WTC11 (cell line): ENCODE measurements at regions not wholly inside any gene's neighbourhood (a gene's known extent, or its start where the extent isn't known, plus 50 kb on each side); places are given as distances from the start of the nearest gene placed in this dataset.

ENCODE experiments used
- ATAC-seq: fragments of 200-7000 bp; cut with Tn5 transposase; 2 replicates; pipeline ENCODE4 v1.10.0; 2021; ENCODE audit warnings: mild to moderate bottlenecking, moderate library complexity
- CTCF ChIA-PET: fragments of 300-600 bp; sonication (Branson Sonifier 250); formaldehyde crosslinking; loops from one replicate; lab custom pipeline; 2021; ENCODE audit warnings: antibody characterized with exemption; lab: Charles Lee
- POLR2A ChIA-PET: fragments of 350-600 bp; sonication (Branson Sonifier 250); formaldehyde crosslinking; loops from one replicate; lab custom pipeline; 2021; ENCODE audit warnings: antibody characterized with exemption; lab: Charles Lee
- DNase-seq: peaks from one replicate; pipeline ENCODE4 v3.0.0; 2021; ENCODE audit warnings: low spot score
- H3K27ac Mint-ChIP-seq: 2 replicates; pipeline ENCODE4 v1.8.0; 2021; ENCODE audit warnings: mixed read lengths
- H3K27me3 Mint-ChIP-seq: 2 replicates; pipeline ENCODE4 v1.8.0; 2021; ENCODE audit warnings: low read depth, mild to moderate bottlenecking, moderate library complexity, mixed read lengths
- H3K36me3 Mint-ChIP-seq: 2 replicates; pipeline ENCODE4 v1.8.0; 2021; ENCODE audit warnings: mixed read lengths
- H3K4me1 Mint-ChIP-seq: 2 replicates; pipeline ENCODE4 v1.8.0; 2022; ENCODE audit warnings: mixed read lengths
- H3K4me3 Mint-ChIP-seq: 2 replicates; pipeline ENCODE4 v1.8.0; 2021; ENCODE audit warnings: mild to moderate bottlenecking, moderate library complexity, mixed read lengths
- H3K9me3 Mint-ChIP-seq: 2 replicates; pipeline ENCODE4 v1.8.0; 2021; ENCODE audit warnings: mixed read lengths
- CBFB ChIP-seq: sonication (generic); formaldehyde crosslinking; IDR thresholded peaks from 2 replicates; pipeline ENCODE4 v1.8.1; 2022; ENCODE audit warnings: mild to moderate bottlenecking, low read depth, missing genetic modification reagents
- CREM ChIP-seq: sonication (generic); formaldehyde crosslinking; IDR thresholded peaks from 2 replicates; pipeline ENCODE4 v1.8.1; 2022; ENCODE audit warnings: mild to moderate bottlenecking, missing genetic modification reagents, moderate library complexity
- EMX1 ChIP-seq: fragments of 250-450 bp; sonication (Bioruptor Pico); IDR thresholded peaks from 2 replicates; pipeline ENCODE4 v1.8.0; 2021; ENCODE audit warnings: mild to moderate bottlenecking
- FOXK1 ChIP-seq: sonication (generic); formaldehyde crosslinking; IDR thresholded peaks from 2 replicates; pipeline ENCODE4 v1.8.0; 2022; ENCODE audit warnings: mild to moderate bottlenecking, moderate library complexity, missing genetic modification reagents
- FOXP1 ChIP-seq: sonication (generic); formaldehyde crosslinking; IDR thresholded peaks from 2 replicates; pipeline ENCODE4 v1.8.0; 2022; ENCODE audit warnings: missing genetic modification reagents, mild to moderate bottlenecking, moderate library complexity, borderline replicate concordance
- GTF2I ChIP-seq: fragments of 250-450 bp; sonication (Bioruptor Pico); conservative IDR thresholded peaks from 2 replicates; pipeline ENCODE4 v1.4.0; 2021; ENCODE audit warnings: mild to moderate bottlenecking
- IRF2 ChIP-seq: sonication (generic); formaldehyde crosslinking; IDR thresholded peaks from 2 replicates; pipeline ENCODE4 v1.8.0; 2022; ENCODE audit warnings: low read depth, missing genetic modification reagents, borderline replicate concordance
- JAZF1 ChIP-seq: fragments of 250-450 bp; sonication (Bioruptor Pico); IDR thresholded peaks from 2 replicates; pipeline ENCODE4 v1.9.0; 2021; ENCODE audit warnings: moderate library complexity, mild to moderate bottlenecking, inconsistent platforms
- MYBL2 ChIP-seq: sonication (generic); formaldehyde crosslinking; IDR thresholded peaks from 2 replicates; pipeline ENCODE4 v1.8.1; 2023; ENCODE audit warnings: mild to moderate bottlenecking, moderate library complexity, missing genetic modification reagents
- NFYB ChIP-seq: sonication (generic); formaldehyde crosslinking; conservative IDR thresholded peaks from 2 replicates; pipeline ENCODE4 v1.8.0; 2022; ENCODE audit warnings: low read depth, missing genetic modification reagents
- SMAD4 ChIP-seq: sonication (generic); formaldehyde crosslinking; IDR thresholded peaks from 2 replicates; pipeline ENCODE4 v1.8.0; 2022; ENCODE audit warnings: mild to moderate bottlenecking, missing genetic modification reagents
- TEAD4 ChIP-seq: sonication (generic); formaldehyde crosslinking; IDR thresholded peaks from 2 replicates; pipeline ENCODE4 v1.8.0; 2022; ENCODE audit warnings: mild to moderate bottlenecking, missing genetic modification reagents
- ZNF416 ChIP-seq: fragments of 250-450 bp; sonication (Bioruptor Pico); IDR thresholded peaks from 2 replicates; pipeline ENCODE4 v1.9.0; 2021; ENCODE audit warnings: mild to moderate bottlenecking, inconsistent platforms
- TF ChIP-seq, protein P1 (sequence below): sonication (generic); formaldehyde crosslinking; IDR thresholded peaks from 2 replicates; pipeline ENCODE4 v1.8.0; 2023; ENCODE audit warnings: missing genetic modification reagents, mild to moderate bottlenecking, borderline replicate concordance
- TF ChIP-seq, protein P2 (sequence below): fragments of 250-450 bp; sonication (Bioruptor Pico); conservative IDR thresholded peaks from 2 replicates; pipeline ENCODE4 v1.9.0; 2021; ENCODE audit warnings: mild to moderate bottlenecking
- TF ChIP-seq, protein P3 (sequence below): sonication (generic); formaldehyde crosslinking; IDR thresholded peaks from 2 replicates; pipeline ENCODE4 v1.8.1; 2022; ENCODE audit warnings: mild to moderate bottlenecking, missing genetic modification reagents, moderate library complexity, borderline replicate concordance
- TF ChIP-seq, protein P4 (sequence below): sonication (generic); formaldehyde crosslinking; IDR thresholded peaks from 2 replicates; pipeline ENCODE4 v1.8.1; 2022; ENCODE audit warnings: missing genetic modification reagents, borderline replicate concordance
- TF ChIP-seq, protein P5 (sequence below): sonication (generic); formaldehyde crosslinking; IDR thresholded peaks from 2 replicates; pipeline ENCODE4 v1.8.1; 2023; ENCODE audit warnings: mild to moderate bottlenecking, missing genetic modification reagents, moderate library complexity
- TF ChIP-seq, protein P6 (sequence below): fragments of 250-450 bp; sonication (Bioruptor Pico); IDR thresholded peaks from 2 replicates; pipeline ENCODE4 v1.9.0; 2021; ENCODE audit warnings: moderate library complexity, mild to moderate bottlenecking, inconsistent platforms, borderline replicate concordance
- TF ChIP-seq, protein P7 (sequence below): sonication (generic); formaldehyde crosslinking; IDR thresholded peaks from 2 replicates; pipeline ENCODE4 v1.8.0; 2022; ENCODE audit warnings: mild to moderate bottlenecking, missing genetic modification reagents
- TF ChIP-seq, protein P8 (sequence below): sonication (generic); formaldehyde crosslinking; IDR thresholded peaks from 2 replicates; pipeline ENCODE4 v1.8.1; 2023; ENCODE audit warnings: mild to moderate bottlenecking, missing genetic modification reagents
- TF ChIP-seq, protein P9 (sequence below): sonication (generic); formaldehyde crosslinking; IDR thresholded peaks from 2 replicates; pipeline ENCODE4 v1.8.1; 2023; ENCODE audit warnings: mild to moderate bottlenecking, missing genetic modification reagents

DNA sequence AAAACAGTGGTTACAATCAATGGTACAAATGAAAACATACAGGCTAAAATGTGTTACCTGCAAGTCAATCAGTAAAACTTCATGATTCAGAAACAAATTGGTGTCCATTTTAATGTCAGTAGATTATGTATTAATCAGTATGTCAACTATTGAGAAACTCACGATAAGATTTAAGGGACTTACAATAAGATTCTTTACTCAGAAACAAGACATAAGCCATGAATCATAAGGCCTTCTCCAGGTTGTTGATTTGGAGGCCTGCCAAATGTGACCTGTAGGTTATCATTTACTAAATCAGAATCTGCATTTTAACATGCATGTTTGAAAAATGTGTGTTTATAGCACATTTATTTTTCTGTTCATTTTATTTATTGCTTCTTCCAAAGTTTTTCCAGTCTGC is 623.1 kb downstream of the CCDC85A start (continued):
- TF ChIP-seq, protein P1, sequence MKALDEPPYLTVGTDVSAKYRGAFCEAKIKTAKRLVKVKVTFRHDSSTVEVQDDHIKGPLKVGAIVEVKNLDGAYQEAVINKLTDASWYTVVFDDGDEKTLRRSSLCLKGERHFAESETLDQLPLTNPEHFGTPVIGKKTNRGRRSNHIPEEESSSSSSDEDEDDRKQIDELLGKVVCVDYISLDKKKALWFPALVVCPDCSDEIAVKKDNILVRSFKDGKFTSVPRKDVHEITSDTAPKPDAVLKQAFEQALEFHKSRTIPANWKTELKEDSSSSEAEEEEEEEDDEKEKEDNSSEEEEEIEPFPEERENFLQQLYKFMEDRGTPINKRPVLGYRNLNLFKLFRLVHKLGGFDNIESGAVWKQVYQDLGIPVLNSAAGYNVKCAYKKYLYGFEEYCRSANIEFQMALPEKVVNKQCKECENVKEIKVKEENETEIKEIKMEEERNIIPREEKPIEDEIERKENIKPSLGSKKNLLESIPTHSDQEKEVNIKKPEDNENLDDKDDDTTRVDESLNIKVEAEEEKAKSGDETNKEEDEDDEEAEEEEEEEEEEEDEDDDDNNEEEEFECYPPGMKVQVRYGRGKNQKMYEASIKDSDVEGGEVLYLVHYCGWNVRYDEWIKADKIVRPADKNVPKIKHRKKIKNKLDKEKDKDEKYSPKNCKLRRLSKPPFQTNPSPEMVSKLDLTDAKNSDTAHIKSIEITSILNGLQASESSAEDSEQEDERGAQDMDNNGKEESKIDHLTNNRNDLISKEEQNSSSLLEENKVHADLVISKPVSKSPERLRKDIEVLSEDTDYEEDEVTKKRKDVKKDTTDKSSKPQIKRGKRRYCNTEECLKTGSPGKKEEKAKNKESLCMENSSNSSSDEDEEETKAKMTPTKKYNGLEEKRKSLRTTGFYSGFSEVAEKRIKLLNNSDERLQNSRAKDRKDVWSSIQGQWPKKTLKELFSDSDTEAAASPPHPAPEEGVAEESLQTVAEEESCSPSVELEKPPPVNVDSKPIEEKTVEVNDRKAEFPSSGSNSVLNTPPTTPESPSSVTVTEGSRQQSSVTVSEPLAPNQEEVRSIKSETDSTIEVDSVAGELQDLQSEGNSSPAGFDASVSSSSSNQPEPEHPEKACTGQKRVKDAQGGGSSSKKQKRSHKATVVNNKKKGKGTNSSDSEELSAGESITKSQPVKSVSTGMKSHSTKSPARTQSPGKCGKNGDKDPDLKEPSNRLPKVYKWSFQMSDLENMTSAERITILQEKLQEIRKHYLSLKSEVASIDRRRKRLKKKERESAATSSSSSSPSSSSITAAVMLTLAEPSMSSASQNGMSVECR, result no peak
- no peak for TF ChIP-seq EMX1 (CRISPR knock-in tag)

DNA sequence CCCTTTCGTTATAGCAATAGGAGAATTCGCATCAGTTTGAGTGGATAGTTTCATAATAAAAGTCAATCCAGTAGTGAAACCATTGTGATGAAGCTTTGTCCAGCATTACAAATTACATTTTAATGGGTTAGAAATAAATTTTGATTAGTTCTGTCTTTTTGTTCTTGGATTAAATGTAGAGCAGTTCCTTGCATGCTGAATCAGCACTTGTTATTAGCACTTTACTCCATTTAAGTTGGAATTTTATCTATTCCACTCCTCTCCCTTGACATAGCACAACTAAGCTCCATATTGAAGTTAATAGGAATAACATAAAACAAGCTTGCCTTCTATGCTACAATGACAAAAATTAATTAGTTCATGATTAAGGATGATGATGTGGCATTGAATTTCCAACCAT is 624.1 kb downstream of the CCDC85A start:
- POLR2A ChIA-PET, result no interaction called here
- H3K27me3 Mint-ChIP-seq, result no peaks in the 10 kb centered on the region
- no peak for TF ChIP-seq JAZF1 (CRISPR knock-in tag)
- TF ChIP-seq FOXP1 (CRISPR knock-in tag), result no peak
- TF ChIP-seq SMAD4 (CRISPR knock-in tag), result no peak
- no peak for TF ChIP-seq CREM (CRISPR knock-in tag)
- no peak for TF ChIP-seq NFYB (CRISPR knock-in tag)
- TF ChIP-seq ZNF416 (CRISPR knock-in tag), result no peak
- no peak for TF ChIP-seq TEAD4
- TF ChIP-seq, protein P2, sequence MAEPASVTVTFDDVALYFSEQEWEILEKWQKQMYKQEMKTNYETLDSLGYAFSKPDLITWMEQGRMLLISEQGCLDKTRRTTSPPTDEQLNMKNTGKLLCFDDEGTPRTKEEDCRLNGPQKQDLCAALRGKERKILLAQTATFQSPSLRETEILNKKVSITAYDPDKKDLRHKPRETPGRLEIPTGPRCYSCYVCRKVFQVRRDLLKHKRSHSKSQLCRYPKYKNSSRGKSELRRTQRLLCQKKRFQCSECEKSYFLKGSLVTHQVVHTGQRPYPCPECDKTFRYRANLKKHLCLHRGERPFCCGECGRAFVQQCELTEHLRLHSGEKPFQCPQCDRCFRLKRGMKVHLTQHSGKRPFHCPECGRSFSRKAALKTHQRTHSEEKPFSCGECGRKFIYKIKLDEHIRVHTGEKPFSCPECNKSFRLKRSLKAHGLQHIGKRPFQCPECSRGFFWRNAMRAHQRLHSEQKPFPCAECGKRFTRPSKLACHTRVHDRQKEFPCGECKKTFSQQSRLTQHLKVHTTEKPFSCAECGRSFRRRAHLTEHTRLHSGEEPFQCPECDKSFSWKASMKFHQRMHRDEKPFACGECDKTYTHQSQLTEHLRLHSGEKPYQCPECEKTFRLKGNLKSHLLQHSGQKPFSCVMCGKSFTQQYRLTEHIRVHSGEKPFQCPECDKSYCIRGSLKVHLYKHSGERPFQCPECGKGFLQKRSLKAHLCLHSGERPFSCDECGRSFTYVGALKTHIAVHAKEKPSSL (CRISPR knock-in tag), result no peak
- TF ChIP-seq, protein P3, sequence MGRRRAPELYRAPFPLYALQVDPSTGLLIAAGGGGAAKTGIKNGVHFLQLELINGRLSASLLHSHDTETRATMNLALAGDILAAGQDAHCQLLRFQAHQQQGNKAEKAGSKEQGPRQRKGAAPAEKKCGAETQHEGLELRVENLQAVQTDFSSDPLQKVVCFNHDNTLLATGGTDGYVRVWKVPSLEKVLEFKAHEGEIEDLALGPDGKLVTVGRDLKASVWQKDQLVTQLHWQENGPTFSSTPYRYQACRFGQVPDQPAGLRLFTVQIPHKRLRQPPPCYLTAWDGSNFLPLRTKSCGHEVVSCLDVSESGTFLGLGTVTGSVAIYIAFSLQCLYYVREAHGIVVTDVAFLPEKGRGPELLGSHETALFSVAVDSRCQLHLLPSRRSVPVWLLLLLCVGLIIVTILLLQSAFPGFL (CRISPR knock-in tag), result no peak
- TF ChIP-seq FOXK1 (CRISPR knock-in tag), result no peak
- TF ChIP-seq, protein P4, sequence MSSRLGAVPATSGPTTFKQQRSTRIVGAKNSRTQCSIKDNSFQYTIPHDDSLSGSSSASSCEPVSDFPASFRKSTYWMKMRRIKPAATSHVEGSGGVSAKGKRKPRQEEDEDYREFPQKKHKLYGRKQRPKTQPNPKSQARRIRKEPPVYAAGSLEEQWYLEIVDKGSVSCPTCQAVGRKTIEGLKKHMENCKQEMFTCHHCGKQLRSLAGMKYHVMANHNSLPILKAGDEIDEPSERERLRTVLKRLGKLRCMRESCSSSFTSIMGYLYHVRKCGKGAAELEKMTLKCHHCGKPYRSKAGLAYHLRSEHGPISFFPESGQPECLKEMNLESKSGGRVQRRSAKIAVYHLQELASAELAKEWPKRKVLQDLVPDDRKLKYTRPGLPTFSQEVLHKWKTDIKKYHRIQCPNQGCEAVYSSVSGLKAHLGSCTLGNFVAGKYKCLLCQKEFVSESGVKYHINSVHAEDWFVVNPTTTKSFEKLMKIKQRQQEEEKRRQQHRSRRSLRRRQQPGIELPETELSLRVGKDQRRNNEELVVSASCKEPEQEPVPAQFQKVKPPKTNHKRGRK (CRISPR knock-in tag), result no peak
- TF ChIP-seq MYBL2 (CRISPR knock-in tag), result no peak
- TF ChIP-seq, protein P5, sequence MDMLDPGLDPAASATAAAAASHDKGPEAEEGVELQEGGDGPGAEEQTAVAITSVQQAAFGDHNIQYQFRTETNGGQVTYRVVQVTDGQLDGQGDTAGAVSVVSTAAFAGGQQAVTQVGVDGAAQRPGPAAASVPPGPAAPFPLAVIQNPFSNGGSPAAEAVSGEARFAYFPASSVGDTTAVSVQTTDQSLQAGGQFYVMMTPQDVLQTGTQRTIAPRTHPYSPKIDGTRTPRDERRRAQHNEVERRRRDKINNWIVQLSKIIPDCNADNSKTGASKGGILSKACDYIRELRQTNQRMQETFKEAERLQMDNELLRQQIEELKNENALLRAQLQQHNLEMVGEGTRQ (CRISPR knock-in tag), result no peak
- TF ChIP-seq, protein P6, sequence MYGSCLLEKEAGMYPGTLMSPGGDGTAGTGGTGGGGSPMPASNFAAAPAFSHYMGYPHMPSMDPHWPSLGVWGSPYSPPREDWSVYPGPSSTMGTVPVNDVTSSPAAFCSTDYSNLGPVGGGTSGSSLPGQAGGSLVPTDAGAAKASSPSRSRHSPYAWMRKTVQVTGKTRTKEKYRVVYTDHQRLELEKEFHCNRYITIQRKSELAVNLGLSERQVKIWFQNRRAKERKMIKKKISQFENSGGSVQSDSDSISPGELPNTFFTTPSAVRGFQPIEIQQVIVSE (CRISPR knock-in tag), result no peak
- no peak for TF ChIP-seq GTF2I (CRISPR knock-in tag)
- no peak for TF ChIP-seq IRF2 (CRISPR knock-in tag)
- TF ChIP-seq, protein P7, sequence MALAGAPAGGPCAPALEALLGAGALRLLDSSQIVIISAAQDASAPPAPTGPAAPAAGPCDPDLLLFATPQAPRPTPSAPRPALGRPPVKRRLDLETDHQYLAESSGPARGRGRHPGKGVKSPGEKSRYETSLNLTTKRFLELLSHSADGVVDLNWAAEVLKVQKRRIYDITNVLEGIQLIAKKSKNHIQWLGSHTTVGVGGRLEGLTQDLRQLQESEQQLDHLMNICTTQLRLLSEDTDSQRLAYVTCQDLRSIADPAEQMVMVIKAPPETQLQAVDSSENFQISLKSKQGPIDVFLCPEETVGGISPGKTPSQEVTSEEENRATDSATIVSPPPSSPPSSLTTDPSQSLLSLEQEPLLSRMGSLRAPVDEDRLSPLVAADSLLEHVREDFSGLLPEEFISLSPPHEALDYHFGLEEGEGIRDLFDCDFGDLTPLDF, result no peak
- TF ChIP-seq, protein P8, sequence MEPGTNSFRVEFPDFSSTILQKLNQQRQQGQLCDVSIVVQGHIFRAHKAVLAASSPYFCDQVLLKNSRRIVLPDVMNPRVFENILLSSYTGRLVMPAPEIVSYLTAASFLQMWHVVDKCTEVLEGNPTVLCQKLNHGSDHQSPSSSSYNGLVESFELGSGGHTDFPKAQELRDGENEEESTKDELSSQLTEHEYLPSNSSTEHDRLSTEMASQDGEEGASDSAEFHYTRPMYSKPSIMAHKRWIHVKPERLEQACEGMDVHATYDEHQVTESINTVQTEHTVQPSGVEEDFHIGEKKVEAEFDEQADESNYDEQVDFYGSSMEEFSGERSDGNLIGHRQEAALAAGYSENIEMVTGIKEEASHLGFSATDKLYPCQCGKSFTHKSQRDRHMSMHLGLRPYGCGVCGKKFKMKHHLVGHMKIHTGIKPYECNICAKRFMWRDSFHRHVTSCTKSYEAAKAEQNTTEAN (CRISPR knock-in tag), result no peak
- TF ChIP-seq CBFB (CRISPR knock-in tag), result no peak
- TF ChIP-seq, protein P9, sequence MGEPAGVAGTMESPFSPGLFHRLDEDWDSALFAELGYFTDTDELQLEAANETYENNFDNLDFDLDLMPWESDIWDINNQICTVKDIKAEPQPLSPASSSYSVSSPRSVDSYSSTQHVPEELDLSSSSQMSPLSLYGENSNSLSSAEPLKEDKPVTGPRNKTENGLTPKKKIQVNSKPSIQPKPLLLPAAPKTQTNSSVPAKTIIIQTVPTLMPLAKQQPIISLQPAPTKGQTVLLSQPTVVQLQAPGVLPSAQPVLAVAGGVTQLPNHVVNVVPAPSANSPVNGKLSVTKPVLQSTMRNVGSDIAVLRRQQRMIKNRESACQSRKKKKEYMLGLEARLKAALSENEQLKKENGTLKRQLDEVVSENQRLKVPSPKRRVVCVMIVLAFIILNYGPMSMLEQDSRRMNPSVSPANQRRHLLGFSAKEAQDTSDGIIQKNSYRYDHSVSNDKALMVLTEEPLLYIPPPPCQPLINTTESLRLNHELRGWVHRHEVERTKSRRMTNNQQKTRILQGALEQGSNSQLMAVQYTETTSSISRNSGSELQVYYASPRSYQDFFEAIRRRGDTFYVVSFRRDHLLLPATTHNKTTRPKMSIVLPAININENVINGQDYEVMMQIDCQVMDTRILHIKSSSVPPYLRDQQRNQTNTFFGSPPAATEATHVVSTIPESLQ (CRISPR knock-in tag), result no peak
- DNase-seq, result no peak
- ATAC-seq, result no peak
- CTCF ChIA-PET, result no interaction called here
- no peak overlapping the region for H3K27ac Mint-ChIP-seq
- 0 out of 2 replicates have a peak, but pooled peaks cover 13% of the 10 kb centered on the region for H3K9me3 Mint-ChIP-seq
- no peaks in the 10 kb centered on the region for H3K36me3 Mint-ChIP-seq
- H3K4me1 Mint-ChIP-seq, result peaks cover 9% of the 10 kb centered on the region
- no peak overlapping the region for H3K4me3 Mint-ChIP-seq
